Thoracic aorta (tissue), 2 donors: ENCODE measurements at regions not wholly inside any gene's neighbourhood (a gene's known extent, or its start where the extent isn't known, plus 50 kb on each side); places are given as distances from the start of the nearest gene placed in this dataset.

Experiments used
- ATAC-seq: fragments of 150-250 bp; one replicate; pipeline ENCODE4 v1.8.0; 2017; ENCODE audit warnings: low read depth; ENCODE audit not compliant: insufficient number of reproducible peaks, low FRiP score
- DNase-seq: peaks from one replicate; pipeline ENCODE4 v3.0.0-alpha.2; 2020; ENCODE audit warnings: low spot score
- H3K27ac ChIP-seq, 2 donors: fragments of 200-600 bp; sonication (generic); 1 replicate in 1 of 2; 2 replicates in 1 of 2; pipeline ENCODE4 v1.5.1; 2016; ENCODE audit warnings: mild to moderate bottlenecking in 2 of 2, moderate library complexity in 2 of 2
- H3K27me3 ChIP-seq: fragments of 200-600 bp; sonication (generic); replicated peaks from 2 replicates; pipeline ENCODE4 v1.6.0; 2016; ENCODE audit warnings: mild to moderate bottlenecking; ENCODE audit not compliant: insufficient read depth
- H3K36me3 ChIP-seq: fragments of 200-600 bp; sonication (generic); one replicate; pipeline ENCODE4 v1.5.1; 2016
- H3K4me1 ChIP-seq, 2 donors: fragments of 200-600 bp; sonication (generic); 1 replicate in 1 of 2; 2 replicates in 1 of 2; pipeline versions ENCODE4 v1.5.1 to v1.6.0; 2016; ENCODE audit warnings: low read depth in 2 of 2, mild to moderate bottlenecking in 1 of 2; ENCODE audit not compliant: control insufficient read depth in 1 of 2
- H3K4me3 ChIP-seq: fragments of 200-600 bp; sonication (generic); 2 replicates; pipeline ENCODE4 v1.5.1; 2016; ENCODE audit warnings: mild to moderate bottlenecking
- H3K9me3 ChIP-seq: fragments of 200-600 bp; sonication (generic); 2 replicates; pipeline ENCODE4 v1.5.1; 2016
- CTCF ChIP-seq: fragments of 200-600 bp; sonication (generic); IDR thresholded peaks from one replicate; pipeline ENCODE4 v1.5.1; 2019; ENCODE audit warnings: antibody characterized with exemption

- Histone ChIP-seq H3K36me3 (no peaks in the 10 kb centered on the region), H3K27ac (no peak overlapping the region), H3K27me3 (no peaks in the 10 kb centered on the region), H3K4me1 (no peaks in the 10 kb centered on the region), H3K9me3 (no peaks in the 10 kb centered on the region), H3K4me3 (no peak overlapping the region)
- DNase-seq (no peak), ATAC-seq (no peak)
- no peak for TF ChIP-seq CTCF
Observed at GRCh38 chr4:149923736-149924135, 108.1 kb upstream of the IQCM start.

GRCh38 chr4:149927514-149927913 lies 111.9 kb upstream of the IQCM start:
- no peak for ATAC-seq
- H3K27ac ChIP-seq = no peak overlapping the region
- no peaks in the 10 kb centered on the region for H3K36me3 ChIP-seq
- no peaks in the 10 kb centered on the region for H3K9me3 ChIP-seq
- H3K4me3 ChIP-seq = no peak overlapping the region
- DNase-seq = no peak
- no peaks in the 10 kb centered on the region for H3K4me1 ChIP-seq
- TF ChIP-seq CTCF = no peak
- no peaks in the 10 kb centered on the region for H3K27me3 ChIP-seq

- no peaks in the 10 kb centered on the region for H3K9me3 ChIP-seq
- no peak overlapping the region for H3K27ac ChIP-seq
- no peaks in the 10 kb centered on the region for H3K4me1 ChIP-seq
- ATAC-seq (no peak), DNase-seq (no peak)
- TF ChIP-seq CTCF = no peak
- H3K4me3 ChIP-seq = no peak overlapping the region
- no peaks in the 10 kb centered on the region for H3K27me3 ChIP-seq
- no peaks in the 10 kb centered on the region for H3K36me3 ChIP-seq
Observed at GRCh38 chr4:149928507-149928906, 112.9 kb upstream of the IQCM start.

GRCh38 chr4:149931431-149931830 lies 115.8 kb upstream of the IQCM start:
- no peak for ATAC-seq
- Histone ChIP-seq H3K4me3 (no peak overlapping the region), H3K4me1 (no peaks in the 10 kb centered on the region), H3K9me3 (no peaks in the 10 kb centered on the region), H3K36me3 (no peaks in the 10 kb centered on the region), H3K27ac (no peak overlapping the region), H3K27me3 (no peaks in the 10 kb centered on the region)
- DNase-seq = no peak
- no peak for TF ChIP-seq CTCF

GRCh38 chr4:149932188-149932587 lies 116.5 kb upstream of the IQCM start:
- Histone ChIP-seq H3K27me3 (no peaks in the 10 kb centered on the region), H3K36me3 (no peaks in the 10 kb centered on the region), H3K9me3 (no peaks in the 10 kb centered on the region), H3K27ac (no peak overlapping the region), H3K4me1 (no peaks in the 10 kb centered on the region), H3K4me3 (no peak overlapping the region)
- ATAC-seq (no peak), DNase-seq (no peak)
- no peak for TF ChIP-seq CTCF
